ENCODE measurements at regions not wholly inside any gene's neighbourhood (a gene's known extent, or its start where the extent isn't known, plus 50 kb on each side); places are given as distances from the start of the nearest gene placed in this dataset.
A peak's percentile ranks its signal among the peaks of the same experiment; 100 is the strongest.

- H3K27me3 ChIP-seq (ENCODE audit: insufficient read depth, low read length, poor library complexity, severe bottlenecking) = no peaks in the 10 kb centered on the region
- no peak overlapping the region for H3K9ac ChIP-seq (ENCODE audit: low read depth, low read length, poor library complexity, severe bottlenecking)
- H3K36me3 ChIP-seq (ENCODE audit: insufficient read depth, low read length) = no peaks in the 10 kb centered on the region
- H3K79me2 ChIP-seq (ENCODE audit: insufficient read depth, low read length) = no peaks in the 10 kb centered on the region
- no peaks in the 10 kb centered on the region for H3K4me1 ChIP-seq (ENCODE audit: insufficient read depth, low read length, poor library complexity, severe bottlenecking)
- no peaks in the 10 kb centered on the region for H4K20me1 ChIP-seq (ENCODE audit: insufficient read depth, low read length, poor library complexity, severe bottlenecking)
- no peak overlapping the region for H2AFZ ChIP-seq (ENCODE audit: low read length)
- H3K4me3 ChIP-seq (ENCODE audit: low read length, poor library complexity, severe bottlenecking) = no peak overlapping the region
- H3K9me2 ChIP-seq (replicated peaks; ENCODE audit: low read depth, low read length) = 0 out of 2 replicates have a peak, but pooled peaks cover 4% of the 10 kb centered on the region
- H3F3A ChIP-seq (ENCODE audit: low read depth) = no peaks in the 10 kb centered on the region
- no peak overlapping the region for H3K4me2 ChIP-seq (ENCODE audit: low read depth, low read length, poor library complexity, severe bottlenecking)
- TF ChIP-seq, protein P1, sequence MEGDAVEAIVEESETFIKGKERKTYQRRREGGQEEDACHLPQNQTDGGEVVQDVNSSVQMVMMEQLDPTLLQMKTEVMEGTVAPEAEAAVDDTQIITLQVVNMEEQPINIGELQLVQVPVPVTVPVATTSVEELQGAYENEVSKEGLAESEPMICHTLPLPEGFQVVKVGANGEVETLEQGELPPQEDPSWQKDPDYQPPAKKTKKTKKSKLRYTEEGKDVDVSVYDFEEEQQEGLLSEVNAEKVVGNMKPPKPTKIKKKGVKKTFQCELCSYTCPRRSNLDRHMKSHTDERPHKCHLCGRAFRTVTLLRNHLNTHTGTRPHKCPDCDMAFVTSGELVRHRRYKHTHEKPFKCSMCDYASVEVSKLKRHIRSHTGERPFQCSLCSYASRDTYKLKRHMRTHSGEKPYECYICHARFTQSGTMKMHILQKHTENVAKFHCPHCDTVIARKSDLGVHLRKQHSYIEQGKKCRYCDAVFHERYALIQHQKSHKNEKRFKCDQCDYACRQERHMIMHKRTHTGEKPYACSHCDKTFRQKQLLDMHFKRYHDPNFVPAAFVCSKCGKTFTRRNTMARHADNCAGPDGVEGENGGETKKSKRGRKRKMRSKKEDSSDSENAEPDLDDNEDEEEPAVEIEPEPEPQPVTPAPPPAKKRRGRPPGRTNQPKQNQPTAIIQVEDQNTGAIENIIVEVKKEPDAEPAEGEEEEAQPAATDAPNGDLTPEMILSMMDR (conservative IDR thresholded peaks at IDR 0.05; ENCODE audit: low read length) = no peak
- no peak for TF ChIP-seq EZH2phosphoT487 (IDR thresholded peaks at IDR 0.05; ENCODE audit: borderline replicate concordance)
- H3K9me3 ChIP-seq (ENCODE audit: insufficient read depth, low read depth, low read length) = no peaks in the 10 kb centered on the region
These were observed 76.8 kb upstream of the SOX14 start for GRCh38 chr3:137687181-137687879.

DNA sequence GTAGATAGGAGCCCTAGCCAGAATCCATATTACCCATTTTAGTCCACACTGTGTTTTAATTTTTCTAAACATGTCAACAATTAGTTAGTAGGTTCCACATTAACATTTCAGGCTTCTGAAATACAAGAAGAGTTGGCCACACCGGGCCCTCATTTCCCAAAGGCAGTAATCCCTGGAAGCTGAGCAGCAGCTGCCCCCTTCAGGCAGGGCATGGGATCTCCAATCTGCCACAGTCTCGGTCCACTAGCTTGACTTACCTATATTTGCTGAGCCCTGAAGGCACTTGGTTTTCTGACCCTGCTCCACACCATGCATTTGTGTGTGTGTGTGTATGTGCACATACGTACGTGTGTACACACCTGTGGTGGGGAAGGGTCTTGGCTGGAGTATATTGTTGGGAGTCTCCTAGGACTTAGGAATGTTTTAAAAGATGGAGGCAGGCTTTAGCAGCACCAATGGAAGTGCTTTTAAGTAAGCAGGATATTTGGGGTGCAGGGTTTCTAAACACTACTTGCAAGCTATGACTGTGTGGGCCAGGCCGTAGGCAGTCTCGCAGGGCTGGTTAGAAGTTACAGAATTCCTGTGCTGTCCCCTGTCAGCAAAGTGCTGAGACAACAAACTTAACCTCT, 71.2 kb upstream of the SOX14 start:
- H3K4me2 ChIP-seq (ENCODE audit: low read depth, low read length, poor library complexity, severe bottlenecking) = no peak overlapping the region
- TF ChIP-seq, protein P1 (conservative IDR thresholded peaks at IDR 0.05; ENCODE audit: low read length) = peak; percentile 65
- no peak for TF ChIP-seq EZH2phosphoT487 (IDR thresholded peaks at IDR 0.05; ENCODE audit: borderline replicate concordance)
- 0 out of 2 replicates have a peak, but pooled peaks cover under 1% of the 10 kb centered on the region for H3K9me2 ChIP-seq (replicated peaks; ENCODE audit: low read depth, low read length)
- no peak overlapping the region for H3K9ac ChIP-seq (ENCODE audit: low read depth, low read length, poor library complexity, severe bottlenecking)
- H3K27me3 ChIP-seq (ENCODE audit: insufficient read depth, low read length, poor library complexity, severe bottlenecking) = no peaks in the 10 kb centered on the region
- H3K36me3 ChIP-seq (ENCODE audit: insufficient read depth, low read length) = no peaks in the 10 kb centered on the region
- no peaks in the 10 kb centered on the region for H3K4me1 ChIP-seq (ENCODE audit: insufficient read depth, low read length, poor library complexity, severe bottlenecking)
- no peaks in the 10 kb centered on the region for H3K79me2 ChIP-seq (ENCODE audit: insufficient read depth, low read length)
- H2AFZ ChIP-seq (ENCODE audit: low read length) = no peak overlapping the region
- H3F3A ChIP-seq (ENCODE audit: low read depth) = no peaks in the 10 kb centered on the region
- H4K20me1 ChIP-seq (ENCODE audit: insufficient read depth, low read length, poor library complexity, severe bottlenecking) = no peaks in the 10 kb centered on the region
- no peaks in the 10 kb centered on the region for H3K9me3 ChIP-seq (ENCODE audit: insufficient read depth, low read depth, low read length)
- H3K4me3 ChIP-seq (ENCODE audit: low read length, poor library complexity, severe bottlenecking) = no peak overlapping the region

GRCh38 chr3:137693791-137694190, 70.3 kb upstream of the SOX14 start:
- H3K79me2 ChIP-seq (ENCODE audit: insufficient read depth, low read length) = no peaks in the 10 kb centered on the region
- H3K9ac ChIP-seq (ENCODE audit: low read depth, low read length, poor library complexity, severe bottlenecking) = no peak overlapping the region
- H2AFZ ChIP-seq (ENCODE audit: low read length) = no peak overlapping the region

More at GRCh38 chr3:137693791-137694190, 70.3 kb upstream of the SOX14 start:
- H4K20me1 ChIP-seq (ENCODE audit: insufficient read depth, low read length, poor library complexity, severe bottlenecking) = no peaks in the 10 kb centered on the region
- H3K9me2 ChIP-seq (replicated peaks; ENCODE audit: low read depth, low read length) = no peaks in the 10 kb centered on the region
- no peaks in the 10 kb centered on the region for H3K36me3 ChIP-seq (ENCODE audit: insufficient read depth, low read length)
- no peaks in the 10 kb centered on the region for H3K27me3 ChIP-seq (ENCODE audit: insufficient read depth, low read length, poor library complexity, severe bottlenecking)
- TF ChIP-seq EZH2phosphoT487 (IDR thresholded peaks at IDR 0.05; ENCODE audit: borderline replicate concordance) = no peak
- TF ChIP-seq, protein P1 (conservative IDR thresholded peaks at IDR 0.05; ENCODE audit: low read length) = no peak
- no peaks in the 10 kb centered on the region for H3K4me1 ChIP-seq (ENCODE audit: insufficient read depth, low read length, poor library complexity, severe bottlenecking)
- H3K4me3 ChIP-seq (ENCODE audit: low read length, poor library complexity, severe bottlenecking) = no peak overlapping the region
- H3K4me2 ChIP-seq (ENCODE audit: low read depth, low read length, poor library complexity, severe bottlenecking) = no peak overlapping the region
- H3K9me3 ChIP-seq (ENCODE audit: insufficient read depth, low read depth, low read length) = no peaks in the 10 kb centered on the region
- no peaks in the 10 kb centered on the region for H3F3A ChIP-seq (ENCODE audit: low read depth)
